LNCaP clone FGC (cell line): ENCODE measurements at regions not wholly inside any gene's neighbourhood (a gene's known extent, or its start where the extent isn't known, plus 50 kb on each side); places are given as distances from the start of the nearest gene placed in this dataset.
A peak's percentile ranks its signal among the peaks of the same experiment; 100 is the strongest.
"Not testable (repeated sequence)": the region's sequence is repeated elsewhere in the genome, so short reads cannot be mapped to it uniquely, and the experiment has no call there.

Source experiments
- DNase-seq: peaks from one replicate; pipeline ENCODE4 v3.0.0-alpha.2; 2011; ENCODE audit warnings: low read depth
- H3K4me3 ChIP-seq: 2 replicates; pipeline ENCODE4 v1.5.1; 2011; ENCODE audit warnings: mild to moderate bottlenecking, low read depth, low read length, control low read depth
- TF ChIP-seq, protein P1 (sequence below): IDR thresholded peaks from 2 replicates; pipeline ENCODE4 v1.5.1; 2012; ENCODE audit warnings: mild to moderate bottlenecking; ENCODE audit not compliant: control insufficient read depth, insufficient read depth; ENCODE audit errors: extremely low read depth

DNA sequence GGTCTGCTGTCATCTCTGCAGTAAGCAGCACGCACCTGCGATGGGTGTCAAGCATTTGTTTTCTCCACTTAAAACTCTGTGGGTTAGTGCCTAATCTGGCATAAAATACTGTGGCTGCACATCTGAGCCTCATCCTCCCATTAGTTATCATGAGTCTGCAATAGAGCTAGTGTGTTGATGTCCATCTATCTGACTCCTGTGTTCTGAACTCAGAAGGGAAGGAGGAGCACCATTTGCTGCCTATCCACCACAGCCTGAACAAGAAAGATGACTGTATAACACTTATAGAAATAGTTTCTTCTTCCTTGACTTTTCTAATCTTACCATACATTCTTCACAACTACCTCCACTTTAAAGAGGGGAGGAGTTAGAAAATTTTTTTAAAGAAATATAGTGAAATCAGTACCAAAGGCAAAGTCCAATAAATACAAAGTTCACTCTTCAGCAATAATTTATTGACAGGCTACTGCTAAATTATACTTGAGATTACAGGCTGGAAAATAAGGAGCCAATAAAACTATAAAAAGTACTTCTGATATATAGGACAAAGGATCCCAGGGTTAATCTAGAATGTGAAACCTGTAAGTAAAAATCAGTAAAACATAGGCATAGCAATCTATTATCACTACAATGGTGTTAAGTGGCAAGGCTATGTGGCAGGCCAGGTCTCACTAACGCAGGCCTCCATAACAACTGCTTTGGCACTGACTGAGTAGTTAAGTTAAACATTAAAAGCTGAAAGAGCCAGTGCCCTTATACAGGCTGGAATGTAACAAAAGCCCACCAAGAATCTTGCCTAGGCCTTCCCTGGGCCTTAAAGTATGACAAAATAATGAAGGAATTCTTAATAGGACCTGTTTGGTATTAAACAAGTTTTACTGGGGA lies 70.2 kb downstream of the LGALS9C start:
- H3K4me3 ChIP-seq, DNase-seq: not testable (repeated sequence)

DNA sequence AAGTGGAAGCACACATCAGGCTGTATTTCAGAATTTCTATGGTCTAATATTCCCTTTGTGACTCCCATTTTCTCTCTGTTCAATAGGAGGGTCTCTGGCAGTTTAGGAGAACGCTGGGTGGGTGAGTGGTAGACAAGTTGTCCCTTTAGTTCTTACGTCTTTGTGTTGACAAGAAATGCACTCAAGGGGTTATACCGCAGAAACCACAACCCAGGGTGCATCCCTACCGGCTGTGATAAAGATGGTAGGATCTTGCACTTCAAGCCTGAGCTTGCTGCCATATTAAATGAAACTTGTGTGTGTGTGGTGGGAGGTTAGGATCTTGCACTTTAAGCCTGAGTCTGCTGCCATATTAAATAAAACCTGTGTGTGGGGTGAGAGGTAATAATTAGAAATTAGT lies 80.5 kb downstream of the LGALS9C start:
- H3K4me3 ChIP-seq, DNase-seq: not testable (repeated sequence)

DNA sequence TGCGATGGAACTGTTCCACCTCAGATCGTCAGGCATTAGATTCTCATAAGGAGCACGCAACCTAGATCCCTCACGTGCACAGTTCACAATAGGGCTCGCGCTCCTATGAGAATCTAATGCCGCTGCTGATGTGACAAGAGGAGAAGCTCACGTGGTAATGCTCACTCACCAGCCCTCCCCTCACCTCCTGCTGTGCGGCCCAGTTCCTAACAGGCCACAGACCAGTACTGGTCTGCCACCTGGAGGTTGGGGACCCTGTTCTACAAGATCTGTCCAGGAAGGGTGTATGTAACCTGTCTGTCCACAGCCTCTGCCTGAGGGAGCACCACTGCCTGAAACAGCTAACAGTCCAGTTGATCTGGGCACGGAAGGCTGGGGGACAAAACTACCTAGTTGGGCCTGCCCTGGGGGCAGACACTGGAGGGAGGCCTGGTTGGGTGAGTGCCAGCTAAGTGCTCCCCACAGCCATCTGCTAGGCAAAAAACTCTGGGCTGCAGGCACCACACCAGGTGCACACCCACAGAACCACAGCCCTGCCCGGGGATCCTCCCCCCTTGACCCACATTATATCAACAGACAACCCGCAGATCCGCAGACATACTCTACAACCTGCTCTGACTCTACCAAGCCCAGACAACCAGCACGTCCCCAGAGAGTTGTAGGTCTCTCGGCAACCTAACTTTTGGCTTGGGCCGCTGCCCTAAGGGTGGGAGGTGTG lies 80.7 kb downstream of the TBC1D28 start:
- not testable (repeated sequence) for H3K4me3 ChIP-seq, DNase-seq
- TF ChIP-seq, protein P1, sequence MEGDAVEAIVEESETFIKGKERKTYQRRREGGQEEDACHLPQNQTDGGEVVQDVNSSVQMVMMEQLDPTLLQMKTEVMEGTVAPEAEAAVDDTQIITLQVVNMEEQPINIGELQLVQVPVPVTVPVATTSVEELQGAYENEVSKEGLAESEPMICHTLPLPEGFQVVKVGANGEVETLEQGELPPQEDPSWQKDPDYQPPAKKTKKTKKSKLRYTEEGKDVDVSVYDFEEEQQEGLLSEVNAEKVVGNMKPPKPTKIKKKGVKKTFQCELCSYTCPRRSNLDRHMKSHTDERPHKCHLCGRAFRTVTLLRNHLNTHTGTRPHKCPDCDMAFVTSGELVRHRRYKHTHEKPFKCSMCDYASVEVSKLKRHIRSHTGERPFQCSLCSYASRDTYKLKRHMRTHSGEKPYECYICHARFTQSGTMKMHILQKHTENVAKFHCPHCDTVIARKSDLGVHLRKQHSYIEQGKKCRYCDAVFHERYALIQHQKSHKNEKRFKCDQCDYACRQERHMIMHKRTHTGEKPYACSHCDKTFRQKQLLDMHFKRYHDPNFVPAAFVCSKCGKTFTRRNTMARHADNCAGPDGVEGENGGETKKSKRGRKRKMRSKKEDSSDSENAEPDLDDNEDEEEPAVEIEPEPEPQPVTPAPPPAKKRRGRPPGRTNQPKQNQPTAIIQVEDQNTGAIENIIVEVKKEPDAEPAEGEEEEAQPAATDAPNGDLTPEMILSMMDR = 0 out of 2 replicates have a peak, but pooled peaks have one; percentile 11

DNA sequence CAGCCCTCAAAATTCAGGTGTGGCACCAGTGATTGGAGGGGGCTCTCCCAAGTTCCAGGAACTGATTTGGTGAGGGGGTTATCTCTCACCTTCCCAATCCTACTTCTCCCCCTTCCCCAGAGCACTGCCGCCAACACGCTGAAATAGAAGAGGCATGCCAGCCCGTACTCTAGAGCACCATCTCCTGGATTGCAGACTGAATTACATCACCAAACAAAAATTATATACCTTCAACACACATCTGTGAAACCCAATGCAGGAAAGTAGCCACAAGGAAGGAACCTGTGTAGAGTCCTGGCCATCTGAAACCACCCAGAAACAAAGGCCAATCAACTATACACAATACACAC lies 80.1 kb downstream of the TBC1D28 start:
- TF ChIP-seq, protein P1 = peak; percentile 63
- H3K4me3 ChIP-seq, DNase-seq: not testable (repeated sequence)

DNA sequence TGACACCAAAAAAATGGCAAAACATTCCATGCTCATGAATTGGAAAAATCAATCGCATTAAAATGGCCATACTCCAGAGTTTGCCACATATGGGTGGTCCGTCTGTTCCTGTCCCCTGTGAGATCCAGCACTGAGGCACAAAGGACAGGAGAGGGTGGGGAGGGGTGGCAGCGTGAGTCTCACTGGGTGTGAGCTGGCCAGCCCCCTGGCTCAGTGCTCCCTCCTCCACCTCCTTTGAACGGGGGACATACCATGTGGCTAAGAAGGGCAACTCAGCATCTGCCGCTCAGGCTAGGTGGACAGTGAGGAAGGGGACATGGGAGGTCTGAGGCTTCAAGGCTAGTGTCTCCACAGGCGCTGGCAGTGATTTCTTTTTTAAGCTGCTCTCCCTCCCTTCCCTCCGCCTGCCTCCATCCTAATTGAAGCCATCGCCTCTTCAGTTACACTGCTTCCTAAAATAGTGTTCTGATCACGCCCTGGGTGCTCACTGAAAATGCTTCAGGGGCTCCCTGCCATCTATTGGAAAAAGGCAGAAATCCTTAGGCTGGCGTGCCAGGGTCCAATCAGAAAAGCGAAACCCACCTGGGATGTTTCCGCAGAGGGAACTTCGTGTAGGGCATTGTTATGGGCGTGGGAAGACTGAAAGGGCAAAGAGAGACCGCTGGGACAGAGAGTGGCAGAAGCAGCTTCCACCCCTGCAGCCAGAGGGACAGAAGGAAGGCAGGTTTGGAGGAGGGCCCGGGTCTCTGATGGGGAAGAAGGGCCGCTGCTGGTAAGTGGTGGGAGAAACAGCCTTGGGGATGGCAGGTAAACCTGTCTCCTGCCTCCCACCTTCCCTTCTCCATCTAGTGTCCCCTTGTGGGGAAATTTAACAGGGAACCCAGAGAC lies 75.8 kb downstream of the TBC1D28 start:
- H3K4me3 ChIP-seq, DNase-seq: not testable (repeated sequence)

DNA sequence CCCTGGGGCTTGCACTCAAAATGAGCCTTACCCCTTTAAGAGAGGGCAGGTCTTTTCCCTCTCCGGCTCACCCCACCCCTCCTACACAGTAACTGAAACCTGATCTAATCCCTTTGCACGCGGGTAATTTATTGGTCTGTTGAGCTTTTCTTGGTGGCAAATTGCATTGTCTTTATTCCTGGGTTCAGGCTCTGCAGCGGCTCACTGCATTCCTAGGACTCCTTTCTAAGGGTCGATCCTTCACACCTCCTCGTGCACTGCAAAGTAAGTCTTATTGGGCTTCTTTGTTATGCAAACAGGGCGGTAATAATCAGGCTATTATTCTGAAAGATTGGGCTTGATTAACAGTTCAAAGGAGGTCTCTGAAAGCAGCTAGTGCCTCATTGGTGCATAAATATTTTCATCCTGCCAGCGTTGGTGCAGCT lies 74.7 kb downstream of the TBC1D28 start:
- peak overlapping the region; percentile 36 for H3K4me3 ChIP-seq
- not testable (repeated sequence) for DNase-seq

DNA sequence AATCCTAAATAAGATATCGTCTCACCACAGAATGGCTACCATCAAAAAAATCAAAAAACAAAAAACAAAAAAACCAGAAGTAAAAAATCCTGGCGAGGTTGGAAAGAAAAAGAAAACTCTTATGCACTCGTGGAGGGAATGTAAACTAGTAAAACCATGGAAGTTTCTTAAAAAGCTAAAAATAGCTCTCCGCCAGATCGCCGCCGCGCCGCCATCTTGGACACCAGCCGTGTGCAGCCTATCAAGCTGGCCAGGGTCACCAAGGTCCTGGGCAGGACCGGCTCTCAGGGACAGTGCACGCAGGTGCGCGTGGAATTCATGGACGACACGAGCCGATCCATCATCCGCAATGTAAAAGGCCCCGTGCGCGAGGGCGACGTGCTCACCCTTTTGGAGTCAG lies 71.7 kb downstream of the TBC1D28 start:
- not testable (repeated sequence) for DNase-seq, H3K4me3 ChIP-seq

DNA sequence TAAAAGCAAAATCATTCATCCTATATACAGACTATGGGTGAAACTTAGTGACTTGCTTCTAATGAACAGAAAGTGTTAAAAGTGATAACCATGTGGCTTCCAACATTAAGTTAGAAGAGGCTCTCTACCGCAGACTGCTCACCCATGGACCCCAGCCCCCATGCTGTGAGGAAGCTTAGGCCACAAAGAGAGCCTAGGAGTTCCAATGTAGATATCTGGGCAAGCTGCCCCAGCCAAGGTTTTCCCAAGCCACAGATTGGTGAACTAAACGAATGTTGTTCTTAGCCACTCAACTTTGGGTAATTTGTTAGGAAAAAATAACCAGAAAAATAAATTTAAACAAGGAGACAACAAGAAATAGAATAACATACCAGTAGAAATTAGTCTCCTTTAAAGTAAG lies 70.1 kb downstream of the TBC1D28 start:
- not testable (repeated sequence) for H3K4me3 ChIP-seq, DNase-seq
